HCT116 (cell line): ENCODE measurements at regions not wholly inside any gene's neighbourhood (a gene's known extent, or its start where the extent isn't known, plus 50 kb on each side); places are given as distances from the start of the nearest gene placed in this dataset.

Experiments
- ATAC-seq: fragments of 200-7000 bp; cut with Tn5 transposase; 2 replicates; pipeline ENCODE4 v1.9.1; 2020; ENCODE audit warnings: mild to moderate bottlenecking, moderate library complexity
- BruUV-seq: library from RNA; stranded (reverse); fragments of 400-500 nt; replicated peaks from 2 replicates; lab custom pipeline; 2021; lab: Mats Ljungman, UMichigan
- CTCF ChIA-PET: fragments of 300-600 bp; sonication (Branson Sonifier 250); formaldehyde crosslinking; loops from one replicate; lab custom pipeline; 2021; ENCODE audit warnings: antibody characterized with exemption; lab: Charles Lee
- POLR2A ChIA-PET: fragments of 300-600, 350-600 bp; sonication (Branson Sonifier 250); formaldehyde crosslinking; loops from one replicate; lab custom pipeline; 2021; ENCODE audit warnings: antibody characterized with exemption; lab: Charles Lee
- RAD21 ChIA-PET, 2 experiments: fragments of 300-600 bp; sonication (Branson Sonifier 250); formaldehyde crosslinking; loops; one replicate each; lab custom pipeline; 2023; ENCODE audit warnings: low total read pairs in 2 of 2; ENCODE audit not compliant: uncharacterized antibody in 2 of 2, unreplicated experiment in 2 of 2, low non-redundant PET in 1 of 2; lab: Charles Lee
- DNase-seq: peaks from one replicate; pipeline ENCODE4 v3.0.0-alpha.2; 2010; ENCODE audit warnings: low read depth, low spot score
- H2AFZ ChIP-seq: fragments of 200-600 bp; shearing (Covaris generic), sonication (generic); 2 replicates; pipeline ENCODE4 v1.6.1; 2017; ENCODE audit warnings: low read depth, mixed run types, mixed read lengths, antibody characterized with exemption, low read length; ENCODE audit not compliant: poor library complexity, severe bottlenecking
- H3K27ac ChIP-seq: 2 replicates; pipeline ENCODE4 v1.5.1; 2012; ENCODE audit warnings: low read depth, low read length
- H3K27me3 ChIP-seq: fragments of 200-600 bp; sonication (generic); 2 replicates; pipeline ENCODE4 v1.6.1; 2016; ENCODE audit warnings: mixed run types, low read length, mixed read lengths; ENCODE audit not compliant: insufficient read depth
- H3K36me3 ChIP-seq, 2 experiments: fragments of 200-500 bp in 1 of 2; fragments of 200-600 bp in 1 of 2; sonication (Bioruptor generic) in 1 of 2; sonication (generic) in 1 of 2; 2 replicates each; pipeline versions ENCODE4 v1.5.1 to v1.6.1; 2014 to 2016; ENCODE audit warnings: low read length in 2 of 2, inconsistent platforms in 1 of 2, mixed read lengths in 1 of 2, mixed run types in 1 of 2; ENCODE audit not compliant: insufficient read depth in 2 of 2, control insufficient read depth in 1 of 2
- H3K4me1 ChIP-seq, 2 experiments: fragments of 200-600 bp in 1 of 2; sonication (generic) in 1 of 2; 2 replicates each; pipeline versions ENCODE4 v1.5.1 to v1.6.1; 2012 to 2017; ENCODE audit warnings: low read length in 2 of 2, inconsistent platforms in 1 of 2, mild to moderate bottlenecking in 1 of 2, mixed read lengths in 1 of 2, mixed run types in 1 of 2, moderate library complexity in 1 of 2; ENCODE audit not compliant: insufficient read depth in 2 of 2, control insufficient read depth in 1 of 2
- H3K4me2 ChIP-seq: fragments of 200-600 bp; sonication (generic); 2 replicates; pipeline ENCODE4 v1.6.1; 2017; ENCODE audit warnings: mixed run types, low read length, mixed read lengths
- H3K4me3 ChIP-seq, 2 experiments: fragments of 200-600 bp in 1 of 2; sonication (generic) in 1 of 2; replicated peaks in 1 of 2; 2 replicates each; pipeline ENCODE4 v1.5.1; 2011 to 2016; ENCODE audit warnings: low read length in 2 of 2, control low read depth in 1 of 2, low read depth in 1 of 2, mild to moderate bottlenecking in 1 of 2, mixed read lengths in 1 of 2, mixed run types in 1 of 2
- H3K79me2 ChIP-seq: fragments of 200-600 bp; sonication (generic); 2 replicates; pipeline ENCODE4 v1.6.1; 2017; ENCODE audit warnings: mild to moderate bottlenecking, mixed run types, low read length, moderate library complexity, mixed read lengths; ENCODE audit not compliant: insufficient read depth
- H3K9ac ChIP-seq: fragments of 200-600 bp; sonication (generic); 2 replicates; pipeline ENCODE4 v1.6.1; 2016; ENCODE audit warnings: low read length, mixed read lengths
- H3K9me2 ChIP-seq: fragments of 200-600 bp; sonication (generic), shearing (Covaris generic); 2 replicates; pipeline ENCODE4 v1.6.1; 2017; ENCODE audit warnings: mixed run types, mild to moderate bottlenecking, moderate library complexity; ENCODE audit not compliant: insufficient read depth
- H3K9me3 ChIP-seq, 2 experiments: fragments of 200-500 bp in 1 of 2; fragments of 200-600 bp in 1 of 2; sonication (Bioruptor generic) in 1 of 2; sonication (generic) in 1 of 2; 2 replicates each; pipeline ENCODE4 v1.6.1; 2014 to 2017; ENCODE audit warnings: low read length in 2 of 2, mixed read lengths in 2 of 2, inconsistent platforms in 1 of 2, low read depth in 1 of 2, mild to moderate bottlenecking in 1 of 2, mixed run types in 1 of 2, moderate library complexity in 1 of 2; ENCODE audit not compliant: control insufficient read depth in 1 of 2, insufficient read depth in 1 of 2
- H4K20me1 ChIP-seq: fragments of 200-600 bp; sonication (generic), shearing (Covaris generic); 2 replicates; pipeline ENCODE4 v1.6.1; 2017; ENCODE audit warnings: mixed run types, mild to moderate bottlenecking, moderate library complexity; ENCODE audit not compliant: insufficient read depth
- CBX3 ChIP-seq: IDR thresholded peaks from 2 replicates; pipeline ENCODE4 v1.6.1; 2012; ENCODE audit warnings: low read depth
- EZH2 ChIP-seq: fragments of 200-600 bp; sonication (generic); IDR thresholded peaks from 2 replicates; pipeline ENCODE4 v1.6.1; 2017; ENCODE audit warnings: antibody characterized with exemption, mixed run types
- EZH2phosphoT487 ChIP-seq: fragments of 200-600 bp; IDR thresholded peaks from 2 replicates; pipeline ENCODE4 v1.6.1; 2018; ENCODE audit warnings: antibody characterized with exemption, borderline replicate concordance
- FOSL1 ChIP-seq: IDR thresholded peaks from 2 replicates; pipeline ENCODE4 v1.6.1; 2012; ENCODE audit warnings: low read depth
- RAD21 ChIP-seq: IDR thresholded peaks from 2 replicates; pipeline ENCODE4 v1.6.1; 2012; ENCODE audit warnings: low read depth, mild to moderate bottlenecking
- SP1 ChIP-seq: IDR thresholded peaks from 2 replicates; pipeline ENCODE4 v1.6.1; 2012; ENCODE audit warnings: low read depth
- SRF ChIP-seq: IDR thresholded peaks from 2 replicates; pipeline ENCODE4 v1.6.1; 2012; ENCODE audit warnings: low read depth
- ZNF274 ChIP-seq: fragments of 200-500 bp; sonication (Bioruptor generic); IDR thresholded peaks from 2 replicates; pipeline ENCODE4 v1.6.1; 2014; ENCODE audit warnings: mild to moderate bottlenecking, low read depth, low read length, inconsistent platforms
- intact Hi-C: fragments of 100-400 bp; cut with micrococcal nuclease; formaldehyde crosslinking; loops from 2 replicates; pipeline ENCODE4 v1.10.0; 2022
- TF ChIP-seq, protein P1 (sequence below), 3 experiments: fragments of 200-600 bp in 1 of 3; sonication (generic) in 1 of 3; IDR thresholded peaks in 2 of 3; conservative IDR thresholded peaks in 1 of 3; 2 replicates each; pipeline ENCODE4 v1.5.1; 2012 to 2017; ENCODE audit warnings: low read depth in 2 of 3, low read length in 2 of 3, antibody characterized with exemption in 1 of 3, borderline replicate concordance in 1 of 3, control low read depth in 1 of 3, mild to moderate bottlenecking in 1 of 3, mixed read lengths in 1 of 3, mixed run types in 1 of 3, moderate library complexity in 1 of 3; ENCODE audit not compliant: insufficient read depth in 1 of 3
- TF ChIP-seq, protein P2 (sequence below): IDR thresholded peaks from 2 replicates; pipeline ENCODE4 v1.6.1; 2011; ENCODE audit warnings: mild to moderate bottlenecking, low read length, moderate library complexity; ENCODE audit not compliant: insufficient replicate concordance; ENCODE audit errors: extremely low read depth

DNA sequence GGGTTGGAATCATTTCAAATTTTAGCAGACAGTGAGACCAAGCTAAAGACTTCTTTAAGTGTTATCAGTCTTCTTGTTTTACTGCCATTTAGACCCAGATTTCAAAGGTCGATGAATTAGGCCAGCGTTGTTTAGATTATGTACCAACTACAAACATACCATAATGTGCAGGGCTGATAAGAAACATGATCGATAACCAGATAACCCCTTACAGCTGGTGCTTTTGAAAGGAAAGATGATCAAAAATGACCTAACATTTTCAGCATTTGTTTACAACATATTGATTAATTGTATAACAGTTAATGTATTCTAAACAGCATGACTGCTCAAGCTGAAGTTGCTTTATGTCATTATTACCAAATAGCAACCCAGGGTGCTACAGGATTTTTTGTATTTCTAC, 400.4 kb upstream of the FAM241A start:
- ChIA-PET CTCF (no interaction called here), RAD21 (no interaction called here)

More for the DNA sequence above, 400.4 kb upstream of the FAM241A start:
- no peaks in the 10 kb centered on the region for H3K27me3 ChIP-seq
- H2AFZ ChIP-seq = no peak overlapping the region
- H3K4me2 ChIP-seq = no peak overlapping the region
- POLR2A ChIA-PET = no interaction called here
- TF ChIP-seq EZH2phosphoT487 (no peak), RAD21 (no peak), SP1 (no peak), ZNF274 (no peak), SRF (no peak), FOSL1 (no peak), CBX3 (no peak), EZH2 (no peak)
- TF ChIP-seq, protein P1, sequence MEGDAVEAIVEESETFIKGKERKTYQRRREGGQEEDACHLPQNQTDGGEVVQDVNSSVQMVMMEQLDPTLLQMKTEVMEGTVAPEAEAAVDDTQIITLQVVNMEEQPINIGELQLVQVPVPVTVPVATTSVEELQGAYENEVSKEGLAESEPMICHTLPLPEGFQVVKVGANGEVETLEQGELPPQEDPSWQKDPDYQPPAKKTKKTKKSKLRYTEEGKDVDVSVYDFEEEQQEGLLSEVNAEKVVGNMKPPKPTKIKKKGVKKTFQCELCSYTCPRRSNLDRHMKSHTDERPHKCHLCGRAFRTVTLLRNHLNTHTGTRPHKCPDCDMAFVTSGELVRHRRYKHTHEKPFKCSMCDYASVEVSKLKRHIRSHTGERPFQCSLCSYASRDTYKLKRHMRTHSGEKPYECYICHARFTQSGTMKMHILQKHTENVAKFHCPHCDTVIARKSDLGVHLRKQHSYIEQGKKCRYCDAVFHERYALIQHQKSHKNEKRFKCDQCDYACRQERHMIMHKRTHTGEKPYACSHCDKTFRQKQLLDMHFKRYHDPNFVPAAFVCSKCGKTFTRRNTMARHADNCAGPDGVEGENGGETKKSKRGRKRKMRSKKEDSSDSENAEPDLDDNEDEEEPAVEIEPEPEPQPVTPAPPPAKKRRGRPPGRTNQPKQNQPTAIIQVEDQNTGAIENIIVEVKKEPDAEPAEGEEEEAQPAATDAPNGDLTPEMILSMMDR (IDR thresholded peaks at IDR 0.05 in 2 of 3, conservative IDR thresholded peaks at IDR 0.05 in 1 of 3; ENCODE audit: borderline replicate concordance in 1 of 3, insufficient read depth in 1 of 3, low read depth in 2 of 3, low read length in 2 of 3) = no peak
- TF ChIP-seq, protein P2, sequence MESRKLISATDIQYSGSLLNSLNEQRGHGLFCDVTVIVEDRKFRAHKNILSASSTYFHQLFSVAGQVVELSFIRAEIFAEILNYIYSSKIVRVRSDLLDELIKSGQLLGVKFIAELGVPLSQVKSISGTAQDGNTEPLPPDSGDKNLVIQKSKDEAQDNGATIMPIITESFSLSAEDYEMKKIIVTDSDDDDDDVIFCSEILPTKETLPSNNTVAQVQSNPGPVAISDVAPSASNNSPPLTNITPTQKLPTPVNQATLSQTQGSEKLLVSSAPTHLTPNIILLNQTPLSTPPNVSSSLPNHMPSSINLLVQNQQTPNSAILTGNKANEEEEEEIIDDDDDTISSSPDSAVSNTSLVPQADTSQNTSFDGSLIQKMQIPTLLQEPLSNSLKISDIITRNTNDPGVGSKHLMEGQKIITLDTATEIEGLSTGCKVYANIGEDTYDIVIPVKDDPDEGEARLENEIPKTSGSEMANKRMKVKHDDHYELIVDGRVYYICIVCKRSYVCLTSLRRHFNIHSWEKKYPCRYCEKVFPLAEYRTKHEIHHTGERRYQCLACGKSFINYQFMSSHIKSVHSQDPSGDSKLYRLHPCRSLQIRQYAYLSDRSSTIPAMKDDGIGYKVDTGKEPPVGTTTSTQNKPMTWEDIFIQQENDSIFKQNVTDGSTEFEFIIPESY = no peak
- intact Hi-C loops = no loop called here
- BruUV-seq = no TSS peak
- no peak overlapping the region for H3K9ac ChIP-seq
- H4K20me1 ChIP-seq = no peaks in the 10 kb centered on the region
- H3K27ac ChIP-seq = no peak overlapping the region
- H3K9me2 ChIP-seq = no peaks in the 10 kb centered on the region
- no peaks in the 10 kb centered on the region for H3K4me1 ChIP-seq
- ATAC-seq = no peak
- H3K79me2 ChIP-seq = no peaks in the 10 kb centered on the region
- no peaks in the 10 kb centered on the region for H3K9me3 ChIP-seq
- DNase-seq = no peak
- no peak overlapping the region for H3K4me3 ChIP-seq
- H3K36me3 ChIP-seq = no peaks in the 10 kb centered on the region
